HG03565 (cell line): ENCODE measurements at regions not wholly inside any gene's neighbourhood (a gene's known extent, or its start where the extent isn't known, plus 50 kb on each side); places are given as distances from the start of the nearest gene placed in this dataset.
"Not testable (repeated sequence)": the region's sequence is repeated elsewhere in the genome, so short reads cannot be mapped to it uniquely, and the experiment has no call there.

Experiments used
- ATAC-seq: cut with Tn5 transposase; IDR thresholded peaks from one replicate; pipeline ENCODE4 v1.9.1; 2021; ENCODE audit warnings: mild to moderate bottlenecking, moderate library complexity; ENCODE audit not compliant: unreplicated experiment

GRCh38 chr3:164303894-164304293, 774.4 kb downstream of the SI start:
- no peak for ATAC-seq

- ATAC-seq: no peak
Observed at GRCh38 chr3:164302622-164303021, 775.7 kb downstream of the SI start.

DNA sequence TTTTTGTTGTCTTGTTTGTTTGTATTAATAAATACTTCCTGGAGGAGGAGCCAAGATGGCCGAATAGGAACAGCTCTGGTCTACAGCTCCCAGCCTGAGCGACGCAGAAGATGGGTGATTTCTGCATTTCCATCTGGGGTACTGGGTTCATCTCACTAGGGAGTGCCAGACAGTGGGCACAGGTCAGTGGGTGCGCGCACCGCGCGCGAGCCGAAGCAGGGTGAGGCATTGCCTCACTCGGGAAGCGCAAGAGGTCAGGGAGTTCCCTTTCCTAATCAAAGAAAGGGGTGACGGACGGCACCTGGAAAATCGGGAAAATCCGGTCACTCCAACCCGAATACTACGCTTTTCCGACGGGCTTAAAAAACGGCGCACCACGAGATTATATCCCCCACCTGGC, 786.8 kb downstream of the SI start:
- ATAC-seq: not testable (repeated sequence)

- no peak for ATAC-seq
Observed at GRCh38 chr3:164278550-164278949, 799.7 kb downstream of the SI start.

DNA sequence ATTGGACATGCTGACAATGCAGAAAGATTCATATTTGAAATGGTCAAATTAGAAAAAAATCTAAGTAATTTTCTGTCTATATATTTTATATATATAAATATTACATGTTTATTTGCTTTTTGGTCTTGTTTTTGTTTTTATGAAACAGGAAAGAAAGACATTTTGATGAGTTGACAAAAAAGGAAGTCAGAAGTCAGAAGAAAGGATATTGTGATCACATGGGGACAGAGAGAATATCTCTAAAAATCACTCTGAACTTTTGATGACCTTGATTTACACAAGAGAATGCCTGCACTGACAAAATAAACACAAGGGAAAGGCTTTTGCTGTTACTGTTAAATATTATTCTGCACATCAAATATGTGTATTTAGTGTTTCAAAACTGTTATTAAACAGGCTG, 811.2 kb downstream of the SI start:
- ATAC-seq: no peak

- ATAC-seq: no peak
Observed at GRCh38 chr3:164250923-164251322, 827.4 kb downstream of the SI start.

DNA sequence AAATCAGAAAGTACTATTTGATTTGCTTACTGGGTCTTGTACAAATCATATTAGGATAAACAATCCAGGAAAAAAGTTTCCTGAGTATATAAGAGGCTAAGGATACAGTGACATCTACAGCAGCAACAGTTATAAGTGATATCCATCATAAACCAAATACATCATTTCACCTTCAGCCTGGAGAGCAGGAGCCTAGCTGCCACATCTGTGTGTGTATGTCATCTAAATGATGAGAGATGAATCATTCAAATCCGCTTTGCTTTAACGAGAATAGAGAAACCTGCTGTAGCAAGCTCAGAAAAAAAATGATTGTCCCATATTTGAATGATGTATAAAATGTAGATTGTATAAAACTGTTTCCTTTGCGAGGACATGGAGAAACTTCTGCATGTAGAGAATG, 841.4 kb downstream of the SI start:
- ATAC-seq: no peak

- no peak for ATAC-seq
Observed at GRCh38 chr3:164235289-164236028, 842.8 kb downstream of the SI start.

- no peak for ATAC-seq
Observed at GRCh38 chr3:164233951-164234350, 844.3 kb downstream of the SI start.

GRCh38 chr3:164231718-164232117, 846.6 kb downstream of the SI start:
- no peak for ATAC-seq

GRCh38 chr3:164230385-164231094, 847.8 kb downstream of the SI start:
- ATAC-seq: no peak

DNA sequence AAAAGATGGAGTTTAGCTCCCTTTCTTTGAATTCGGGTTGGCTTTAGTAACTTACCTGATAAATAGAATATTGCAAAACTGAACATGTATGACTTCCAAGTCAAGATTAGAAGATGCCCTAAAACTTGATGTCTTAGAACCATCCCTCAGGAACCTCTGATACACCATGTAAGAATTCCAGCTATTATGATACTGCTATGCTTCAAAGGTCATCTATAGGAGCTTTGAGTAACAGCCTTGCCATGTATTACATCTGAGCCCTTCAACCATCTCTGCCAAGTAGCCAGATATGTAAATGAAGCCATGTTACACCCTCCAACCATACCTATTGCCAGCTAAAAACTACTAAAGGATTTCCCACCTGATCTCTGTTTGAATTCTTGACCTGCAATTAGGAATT, 854.2 kb downstream of the SI start:
- no peak for ATAC-seq

GRCh38 chr3:164222197-164222596, 856.1 kb downstream of the SI start:
- no peak for ATAC-seq

DNA sequence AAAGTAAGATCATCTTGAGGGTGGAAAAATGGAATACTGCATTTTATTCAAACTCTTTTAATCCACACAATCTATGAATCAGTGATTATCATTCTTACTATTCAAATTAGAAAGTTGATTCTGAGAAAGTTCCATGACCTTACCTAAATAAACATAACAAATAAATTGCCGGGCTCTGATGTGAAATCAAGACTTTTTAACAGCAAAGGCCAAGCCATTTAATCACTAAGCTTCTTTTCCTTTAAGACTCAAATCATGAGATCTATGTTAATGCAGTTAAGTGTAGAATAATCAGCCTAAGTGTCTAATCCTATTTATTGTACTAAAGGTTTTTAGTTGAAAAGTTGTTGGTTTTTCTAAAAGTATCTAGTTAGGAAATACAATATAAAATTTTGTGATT, 857.0 kb downstream of the SI start:
- no peak for ATAC-seq

GRCh38 chr3:164209363-164209762, 868.9 kb downstream of the SI start:
- no peak for ATAC-seq

DNA sequence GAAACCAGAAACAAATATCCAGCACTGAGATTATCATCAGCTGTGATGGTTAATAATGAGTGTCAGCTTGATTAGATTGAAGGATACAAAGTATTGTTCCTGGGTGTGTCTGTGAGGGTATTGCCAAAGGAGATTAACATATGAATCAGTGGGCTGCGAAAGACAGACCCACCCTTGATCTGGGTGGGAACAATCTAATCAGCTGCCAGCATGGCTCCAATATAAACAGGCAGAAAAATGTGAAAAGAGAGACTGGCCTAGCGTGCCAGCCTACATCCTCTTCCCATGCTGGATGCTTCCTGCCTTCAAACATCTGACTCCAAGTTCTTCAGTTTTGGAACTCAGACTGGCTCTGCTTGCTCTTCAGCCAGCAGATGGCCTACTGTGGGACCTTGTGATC, 869.5 kb downstream of the SI start:
- no peak for ATAC-seq

DNA sequence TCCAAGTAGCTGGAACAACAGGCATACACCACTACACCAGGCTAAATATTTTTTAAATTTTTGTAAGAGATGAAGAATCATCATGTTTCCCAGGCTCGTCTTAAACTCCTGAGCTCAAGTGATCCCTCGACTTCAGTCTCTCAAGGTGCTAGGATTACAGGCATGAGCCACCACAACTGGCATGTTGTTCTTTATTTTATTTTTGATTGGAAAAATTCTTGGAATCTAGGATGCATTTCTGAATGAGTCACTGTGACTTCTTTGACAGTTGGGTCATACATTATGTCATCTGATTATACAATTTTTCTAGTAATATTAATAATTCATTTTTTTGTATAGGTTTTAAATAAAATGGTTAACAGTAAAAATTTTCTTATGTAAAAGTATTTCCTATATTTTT, 870.2 kb downstream of the SI start:
- no peak for ATAC-seq

GRCh38 chr3:164200053-164200823, 878.1 kb downstream of the SI start:
- ATAC-seq: no peak

DNA sequence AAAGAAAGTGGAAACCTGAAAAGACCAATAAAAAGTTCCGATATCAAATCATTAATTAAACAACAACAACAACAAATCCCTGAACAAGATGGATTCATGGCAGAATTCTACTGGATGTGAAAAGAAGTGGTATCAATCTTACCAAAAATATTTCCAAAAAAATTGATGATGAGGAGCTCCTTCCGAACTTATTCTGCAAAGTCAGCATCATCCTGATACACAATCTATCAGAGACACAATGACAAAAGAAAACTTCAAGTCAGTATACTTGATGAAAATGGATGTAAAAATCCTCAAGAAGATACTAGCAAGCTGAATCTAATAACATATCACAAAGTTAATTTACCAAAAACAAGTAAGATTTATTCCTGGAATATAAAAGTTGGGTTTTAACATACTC, 881.8 kb downstream of the SI start:
- no peak for ATAC-seq

DNA sequence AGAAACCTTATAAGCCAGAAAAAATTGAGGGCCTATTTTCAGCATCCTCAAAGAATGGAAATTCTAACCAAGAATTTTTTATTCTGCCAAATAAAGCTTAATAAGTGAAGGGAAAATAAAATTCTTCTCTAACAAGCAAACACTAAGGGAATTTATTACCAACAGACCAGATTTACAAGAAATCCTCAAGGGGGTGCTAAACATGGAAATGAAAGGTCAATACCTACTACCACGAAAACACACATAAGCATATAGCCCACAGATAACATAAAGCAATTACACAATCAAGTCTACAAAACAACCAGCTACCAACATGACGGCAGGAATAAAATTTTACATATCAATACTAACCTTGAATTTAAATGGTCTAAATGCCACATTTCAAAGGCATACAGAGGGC, 883.5 kb downstream of the SI start:
- no peak for ATAC-seq

DNA sequence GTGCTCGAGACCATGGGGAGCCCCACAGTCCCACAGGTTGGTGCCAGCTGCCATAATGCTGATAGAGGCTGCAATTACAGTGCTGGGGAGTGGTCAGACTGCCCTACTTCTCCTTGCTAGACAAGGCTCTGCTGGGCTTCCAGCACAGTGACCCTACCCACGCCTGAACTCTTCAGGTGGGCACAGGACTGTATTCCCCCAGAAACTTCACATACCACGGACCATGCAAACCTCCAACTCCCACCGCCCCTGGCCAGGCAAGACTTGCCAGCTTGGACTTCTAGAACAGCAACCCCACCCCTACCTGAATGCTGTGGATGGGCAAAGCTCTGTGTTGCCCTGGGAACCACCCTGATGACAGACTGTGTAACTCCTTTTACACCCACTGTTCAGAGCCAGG, 885.3 kb downstream of the SI start:
- ATAC-seq: no peak

DNA sequence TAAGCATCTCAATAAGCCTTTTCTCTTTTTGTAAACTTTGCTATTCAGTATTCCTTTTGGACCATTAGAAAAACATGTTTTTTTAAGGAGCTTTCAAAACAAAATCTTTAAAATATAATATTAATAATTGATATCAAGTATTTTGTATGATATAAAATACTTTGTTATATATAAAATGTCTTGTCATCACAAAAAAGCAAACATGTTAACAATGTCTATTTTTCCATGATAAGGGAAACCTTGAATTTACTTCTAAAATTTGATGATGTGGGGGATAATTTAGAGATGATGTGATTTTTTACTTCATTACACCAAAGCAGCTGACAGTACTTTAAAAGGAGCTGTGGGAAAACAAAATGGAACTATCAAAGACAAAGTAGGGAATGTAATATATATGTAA, 887.7 kb downstream of the SI start:
- no peak for ATAC-seq
